Ishikawa (cell line): ENCODE measurements at regions not wholly inside any gene's neighbourhood (a gene's known extent, or its start where the extent isn't known, plus 50 kb on each side); places are given as distances from the start of the nearest gene placed in this dataset.

Source experiments
- CEBPB ChIP-seq: IDR thresholded peaks from 2 replicates; pipeline ENCODE4 v1.6.1; 2012
- CREB1 ChIP-seq: IDR thresholded peaks from 2 replicates; pipeline ENCODE4 v1.6.1; 2012; ENCODE audit warnings: low read depth
- EGR1 ChIP-seq: IDR thresholded peaks from 2 replicates; pipeline ENCODE4 v1.6.1; 2012
- EP300 ChIP-seq: IDR thresholded peaks from 2 replicates; pipeline ENCODE4 v1.6.1; 2012; ENCODE audit warnings: borderline replicate concordance
- FOXM1 ChIP-seq: IDR thresholded peaks from 2 replicates; pipeline ENCODE4 v1.6.1; 2012; ENCODE audit warnings: low read depth, borderline replicate concordance
- NFIC ChIP-seq: IDR thresholded peaks from 2 replicates; pipeline ENCODE4 v1.6.1; 2012
- RAD21 ChIP-seq: IDR thresholded peaks from 2 replicates; pipeline ENCODE4 v1.6.1; 2012; ENCODE audit warnings: low read depth
- TAF1 ChIP-seq: IDR thresholded peaks from 2 replicates; pipeline ENCODE4 v1.6.1; 2012; ENCODE audit warnings: low read depth, mild to moderate bottlenecking
- TCF12 ChIP-seq: IDR thresholded peaks from 2 replicates; pipeline ENCODE4 v1.6.1; 2012; ENCODE audit warnings: low read depth
- TEAD4 ChIP-seq: IDR thresholded peaks from 2 replicates; pipeline ENCODE4 v1.6.1; 2012
- USF1 ChIP-seq: IDR thresholded peaks from 2 replicates; pipeline ENCODE4 v1.6.1; 2012
- YY1 ChIP-seq: IDR thresholded peaks from 2 replicates; pipeline ENCODE4 v1.6.1; 2012; ENCODE audit warnings: low read depth
- TF ChIP-seq, protein P1 (sequence below): IDR thresholded peaks from 2 replicates; pipeline ENCODE4 v1.6.1; 2012
- TF ChIP-seq, protein P2 (sequence below): IDR thresholded peaks from 2 replicates; pipeline ENCODE4 v1.6.1; 2012; ENCODE audit warnings: low read depth, mild to moderate bottlenecking

GRCh38 chr22:48340191-48340590 is 1487.5 kb downstream of the BRD1 start:
- TF ChIP-seq TCF12 (no peak), EP300 (no peak), CEBPB (no peak), TAF1 (no peak), USF1 (no peak), RAD21 (no peak), FOXM1 (no peak), NFIC (no peak), YY1 (no peak), EGR1 (no peak), TEAD4 (no peak), CREB1 (no peak)
- TF ChIP-seq, protein P1, sequence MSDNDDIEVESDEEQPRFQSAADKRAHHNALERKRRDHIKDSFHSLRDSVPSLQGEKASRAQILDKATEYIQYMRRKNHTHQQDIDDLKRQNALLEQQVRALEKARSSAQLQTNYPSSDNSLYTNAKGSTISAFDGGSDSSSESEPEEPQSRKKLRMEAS, result no peak
- TF ChIP-seq, protein P2, sequence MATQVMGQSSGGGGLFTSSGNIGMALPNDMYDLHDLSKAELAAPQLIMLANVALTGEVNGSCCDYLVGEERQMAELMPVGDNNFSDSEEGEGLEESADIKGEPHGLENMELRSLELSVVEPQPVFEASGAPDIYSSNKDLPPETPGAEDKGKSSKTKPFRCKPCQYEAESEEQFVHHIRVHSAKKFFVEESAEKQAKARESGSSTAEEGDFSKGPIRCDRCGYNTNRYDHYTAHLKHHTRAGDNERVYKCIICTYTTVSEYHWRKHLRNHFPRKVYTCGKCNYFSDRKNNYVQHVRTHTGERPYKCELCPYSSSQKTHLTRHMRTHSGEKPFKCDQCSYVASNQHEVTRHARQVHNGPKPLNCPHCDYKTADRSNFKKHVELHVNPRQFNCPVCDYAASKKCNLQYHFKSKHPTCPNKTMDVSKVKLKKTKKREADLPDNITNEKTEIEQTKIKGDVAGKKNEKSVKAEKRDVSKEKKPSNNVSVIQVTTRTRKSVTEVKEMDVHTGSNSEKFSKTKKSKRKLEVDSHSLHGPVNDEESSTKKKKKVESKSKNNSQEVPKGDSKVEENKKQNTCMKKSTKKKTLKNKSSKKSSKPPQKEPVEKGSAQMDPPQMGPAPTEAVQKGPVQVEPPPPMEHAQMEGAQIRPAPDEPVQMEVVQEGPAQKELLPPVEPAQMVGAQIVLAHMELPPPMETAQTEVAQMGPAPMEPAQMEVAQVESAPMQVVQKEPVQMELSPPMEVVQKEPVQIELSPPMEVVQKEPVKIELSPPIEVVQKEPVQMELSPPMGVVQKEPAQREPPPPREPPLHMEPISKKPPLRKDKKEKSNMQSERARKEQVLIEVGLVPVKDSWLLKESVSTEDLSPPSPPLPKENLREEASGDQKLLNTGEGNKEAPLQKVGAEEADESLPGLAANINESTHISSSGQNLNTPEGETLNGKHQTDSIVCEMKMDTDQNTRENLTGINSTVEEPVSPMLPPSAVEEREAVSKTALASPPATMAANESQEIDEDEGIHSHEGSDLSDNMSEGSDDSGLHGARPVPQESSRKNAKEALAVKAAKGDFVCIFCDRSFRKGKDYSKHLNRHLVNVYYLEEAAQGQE, result no peak
